Mucosa of gallbladder (tissue), 1 donor: ENCODE measurements at regions not wholly inside any gene's neighbourhood (a gene's known extent, or its start where the extent isn't known, plus 50 kb on each side); places are given as distances from the start of the nearest gene placed in this dataset.

Source experiments
- DNase-seq: peaks from one replicate; pipeline ENCODE4 v3.0.0-alpha.2; 2020; ENCODE audit warnings: low spot score
- donor health status: DM: no; HTN: no; CAD: no.

- no peak for DNase-seq
Measured at GRCh38 chr5:109469896-109470662, 60.3 kb upstream of the PJA2 start.

- DNase-seq = peak; percentile 97
Measured at GRCh38 chr5:109468737-109469420, 59.1 kb upstream of the PJA2 start.

GRCh38 chr5:109468288-109468676 lies 58.5 kb upstream of the PJA2 start:
- no peak for DNase-seq

- DNase-seq = no peak
Measured at GRCh38 chr5:109467058-109467457, 57.3 kb upstream of the PJA2 start.
